ENCODE measurements at regions not wholly inside any gene's neighbourhood (a gene's known extent, or its start where the extent isn't known, plus 50 kb on each side); places are given as distances from the start of the nearest gene placed in this dataset.
A peak's percentile ranks its signal among the peaks of the same experiment; 100 is the strongest.
"Not testable (repeated sequence)": the region's sequence is repeated elsewhere in the genome, so short reads cannot be mapped to it uniquely, and the experiment has no call there.

- DNase-seq: no peak
These were observed 145.9 kb upstream of the TLE4 start for GRCh38 chr9:79425840-79426239.

- no peak for DNase-seq
These were observed 143.3 kb upstream of the TLE4 start for GRCh38 chr9:79428422-79428821.

GRCh38 chr9:79430619-79431018 is 141.1 kb upstream of the TLE4 start:
- DNase-seq: no peak

GRCh38 chr9:79431019-79431679 is 140.6 kb upstream of the TLE4 start:
- DNase-seq: no peak

GRCh38 chr9:79432485-79432884 is 139.3 kb upstream of the TLE4 start:
- no peak for DNase-seq

GRCh38 chr9:79433703-79434102 is 138.1 kb upstream of the TLE4 start:
- DNase-seq: no peak

- not testable (repeated sequence) for DNase-seq
These were observed 132.5 kb upstream of the TLE4 start for GRCh38 chr9:79439221-79439620.

- DNase-seq: no peak
These were observed 125.0 kb upstream of the TLE4 start for GRCh38 chr9:79446523-79447307.

- DNase-seq: no peak
These were observed 124.5 kb upstream of the TLE4 start for GRCh38 chr9:79447308-79447605.

GRCh38 chr9:79447762-79448161 is 124.0 kb upstream of the TLE4 start:
- no peak for DNase-seq

- DNase-seq: no peak
These were observed 119.5 kb upstream of the TLE4 start for GRCh38 chr9:79452265-79452664.

- no peak for DNase-seq
These were observed 110.1 kb upstream of the TLE4 start for GRCh38 chr9:79461712-79462111.

GRCh38 chr9:79465156-79465555 is 106.6 kb upstream of the TLE4 start:
- no peak for DNase-seq

GRCh38 chr9:79469164-79469563 is 102.6 kb upstream of the TLE4 start:
- DNase-seq: no peak

GRCh38 chr9:79470954-79471353 is 100.8 kb upstream of the TLE4 start:
- DNase-seq: no peak

- peak; percentile 4 for DNase-seq
These were observed 99.9 kb upstream of the TLE4 start for GRCh38 chr9:79471580-79472543.

- DNase-seq: no peak
These were observed 98.1 kb upstream of the TLE4 start for GRCh38 chr9:79473704-79474103.

- DNase-seq: no peak
These were observed 94.4 kb upstream of the TLE4 start for GRCh38 chr9:79477241-79477840.

- DNase-seq: peak; percentile 1
These were observed 93.6 kb upstream of the TLE4 start for GRCh38 chr9:79477955-79478771.

- no peak for DNase-seq
These were observed 91.1 kb upstream of the TLE4 start for GRCh38 chr9:79480639-79481038.

- DNase-seq: no peak
These were observed 89.8 kb upstream of the TLE4 start for GRCh38 chr9:79481846-79482477.

- no peak for DNase-seq
These were observed 86.5 kb upstream of the TLE4 start for GRCh38 chr9:79485258-79485657.
